Liver (tissue), 8 donors: ENCODE measurements at regions not wholly inside any gene's neighbourhood (a gene's known extent, or its start where the extent isn't known, plus 50 kb on each side); places are given as distances from the start of the nearest gene placed in this dataset.

Source experiments
- DNase-seq: peaks from one replicate; pipeline ENCODE4 v3.0.0-alpha.2; 2017; ENCODE audit warnings: low spot score
- H3K27ac ChIP-seq, 2 donors: one replicate each; pipeline ENCODE4 v1.7.0; 2013; ENCODE audit warnings: inconsistent platforms in 2 of 2, low read length in 2 of 2, control low read depth in 1 of 2, low read depth in 1 of 2, mild to moderate bottlenecking in 1 of 2
- H3K27me3 ChIP-seq, 4 donors: one replicate each; pipeline versions ENCODE4 v1.6.1 to v1.7.0; 2013; ENCODE audit warnings: low read length in 3 of 4, inconsistent platforms in 1 of 4, mild to moderate bottlenecking in 1 of 4, moderate library complexity in 1 of 4; ENCODE audit not compliant: control insufficient read depth in 4 of 4, insufficient read depth in 4 of 4
- H3K36me3 ChIP-seq, 4 donors: one replicate each; pipeline versions ENCODE4 v1.6.1 to v1.7.0; 2013; ENCODE audit warnings: low read length in 3 of 4, mild to moderate bottlenecking in 3 of 4, low read depth in 1 of 4, moderate library complexity in 1 of 4; ENCODE audit not compliant: control insufficient read depth in 4 of 4, insufficient read depth in 3 of 4
- H3K4me1 ChIP-seq, 4 donors: one replicate each; pipeline versions ENCODE4 v1.6.1 to v1.7.0; 2013; ENCODE audit warnings: low read length in 3 of 4, mild to moderate bottlenecking in 3 of 4, moderate library complexity in 1 of 4; ENCODE audit not compliant: control insufficient read depth in 4 of 4, insufficient read depth in 4 of 4
- H3K4me3 ChIP-seq, 3 donors: one replicate each; pipeline versions ENCODE4 v1.6.1 to v1.7.0; 2013; ENCODE audit warnings: low read length in 3 of 3, control low read depth in 1 of 3, low read depth in 1 of 3, mild to moderate bottlenecking in 1 of 3
- H3K9ac ChIP-seq, 2 donors: one replicate each; pipeline ENCODE4 v1.7.0; 2013; ENCODE audit warnings: low read length in 2 of 2, mild to moderate bottlenecking in 2 of 2, moderate library complexity in 2 of 2, control low read depth in 1 of 2, low read depth in 1 of 2
- H3K9me3 ChIP-seq, 4 donors: one replicate each; pipeline versions ENCODE4 v1.6.1 to v1.7.0; 2013; ENCODE audit warnings: low read length in 3 of 4; ENCODE audit not compliant: control insufficient read depth in 4 of 4
- EGR1 ChIP-seq, 2 donors: IDR thresholded peaks; 2 replicates each; pipeline ENCODE4 v1.6.1; 2016 to 2018; ENCODE audit warnings: antibody characterized with exemption in 2 of 2, low read depth in 2 of 2
- FOXA1 ChIP-seq: IDR thresholded peaks from 2 replicates; pipeline ENCODE4 v1.6.1; 2016; ENCODE audit warnings: antibody characterized with exemption
- FOXA2 ChIP-seq: IDR thresholded peaks from 2 replicates; pipeline ENCODE4 v1.6.1; 2016; ENCODE audit warnings: antibody characterized with exemption
- GABPA ChIP-seq, 2 donors: IDR thresholded peaks in 1 of 2; conservative IDR thresholded peaks in 1 of 2; 2 replicates each; pipeline ENCODE4 v1.6.1; 2016; ENCODE audit warnings: antibody characterized with exemption in 2 of 2, mild to moderate bottlenecking in 1 of 2, moderate library complexity in 1 of 2
- HNF4A ChIP-seq, 2 donors: conservative IDR thresholded peaks; 2 replicates each; pipeline ENCODE4 v1.6.1; 2016; ENCODE audit warnings: antibody characterized with exemption in 2 of 2, mild to moderate bottlenecking in 2 of 2
- HNF4G ChIP-seq: IDR thresholded peaks from 2 replicates; pipeline ENCODE4 v1.6.1; 2016; ENCODE audit warnings: antibody characterized with exemption
- JUND ChIP-seq, 2 donors: IDR thresholded peaks; 2 replicates each; pipeline ENCODE4 v1.6.1; 2016; ENCODE audit warnings: antibody characterized with exemption in 2 of 2
- NR2F2 ChIP-seq: IDR thresholded peaks from 2 replicates; pipeline ENCODE4 v1.6.1; 2016; ENCODE audit warnings: antibody characterized with exemption
- RAD21 ChIP-seq, 2 donors: IDR thresholded peaks; 2 replicates each; pipeline ENCODE4 v1.6.1; 2016; ENCODE audit warnings: antibody characterized with exemption in 2 of 2, mild to moderate bottlenecking in 2 of 2
- RXRA ChIP-seq, 2 donors: IDR thresholded peaks; 2 replicates each; pipeline ENCODE4 v1.6.1; 2017 to 2018; ENCODE audit warnings: antibody characterized with exemption in 2 of 2, mild to moderate bottlenecking in 1 of 2
- SP1 ChIP-seq: IDR thresholded peaks from 2 replicates; pipeline ENCODE4 v1.6.1; 2018; ENCODE audit warnings: antibody characterized with exemption, mild to moderate bottlenecking
- TAF1 ChIP-seq: conservative IDR thresholded peaks from 2 replicates; pipeline ENCODE4 v1.6.1; 2016; ENCODE audit warnings: antibody characterized with exemption, mild to moderate bottlenecking
- YY1 ChIP-seq: IDR thresholded peaks from 2 replicates; pipeline ENCODE4 v1.6.1; 2016; ENCODE audit warnings: antibody characterized with exemption, mild to moderate bottlenecking
- WGBS: extraction: QIAGEN DNeasy Blood & Tissue Kit; methylation state at CpG from one replicate; pipeline ENCODE4 v1.1.7; 2013; 5-methylcytosine and 5-hydroxymethylcytosine counted together
- TF ChIP-seq, protein P1 (sequence below): fragments of 150-350 bp; IDR thresholded peaks from 2 replicates; pipeline ENCODE4 v1.5.1; 2017; ENCODE audit warnings: improper control_type of control experiment, low read depth, low read length; ENCODE audit not compliant: missing input control
- TF ChIP-seq, protein P2 (sequence below): IDR thresholded peaks from 2 replicates; pipeline ENCODE4 v1.6.1; 2016; ENCODE audit warnings: antibody characterized with exemption
- TF ChIP-seq, protein P3 (sequence below): IDR thresholded peaks from 2 replicates; pipeline ENCODE4 v1.6.1; 2016; ENCODE audit warnings: antibody characterized with exemption
- TF ChIP-seq, protein P4 (sequence below): IDR thresholded peaks from 2 replicates; pipeline ENCODE4 v1.6.1; 2016; ENCODE audit warnings: antibody characterized with exemption, mild to moderate bottlenecking
- TF ChIP-seq, protein P5 (sequence below): IDR thresholded peaks from 2 replicates; pipeline ENCODE4 v1.6.1; 2016; ENCODE audit warnings: antibody characterized with exemption
- donor health status: healthy.
- donor health status: healthy.
- donor health status: healthy.
- donor health status: healthy.
- donor health status: healthy.

DNA sequence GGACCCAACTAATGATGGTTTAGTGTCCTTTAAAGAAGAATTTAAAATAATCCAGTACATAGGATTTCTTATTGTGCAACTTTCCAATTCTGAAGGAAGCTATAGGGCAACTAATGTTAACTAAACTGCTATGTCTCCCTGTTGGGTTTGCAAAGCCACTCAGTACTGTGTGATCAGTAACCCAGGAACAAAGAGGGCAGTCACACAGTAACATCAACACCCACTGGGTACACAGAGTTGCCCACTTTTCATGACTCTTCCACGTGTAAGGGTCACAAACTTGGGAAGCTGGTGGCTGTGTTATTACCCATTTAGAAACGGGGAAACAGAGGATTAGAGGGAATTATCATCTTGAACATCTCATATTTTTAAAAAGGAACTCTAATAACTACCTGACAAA is 555.0 kb upstream of the DIPK2B start:
- 86% methylated on average over 2 of the region's 2 CpGs for WGBS
- peaks cover 0 to 1% (median 0%) of the 10 kb centered on the region in 4 donors for H3K4me1 ChIP-seq
- no peaks in the 10 kb centered on the region for H3K9me3 ChIP-seq

More for the DNA sequence above, 555.0 kb upstream of the DIPK2B start:
- H3K36me3 ChIP-seq = no peaks in the 10 kb centered on the region
- no peak for DNase-seq
- TF ChIP-seq GABPA (IDR thresholded peaks at IDR 0.05 in 1 of 2, conservative IDR thresholded peaks at IDR 0.05 in 1 of 2) (no peak), FOXA1 (no peak), JUND (IDR thresholded peaks at IDR 0.05) (no peak), TAF1 (no peak), EGR1 (IDR thresholded peaks at IDR 0.05; ENCODE audit: low read depth in 2 of 2) (no peak), RXRA (IDR thresholded peaks at IDR 0.05) (no peak), YY1 (no peak), HNF4A (conservative IDR thresholded peaks at IDR 0.05) (no peak), RAD21 (IDR thresholded peaks at IDR 0.05) (no peak), SP1 (no peak), HNF4G (no peak), FOXA2 (no peak), NR2F2 (no peak)
- TF ChIP-seq, protein P1, sequence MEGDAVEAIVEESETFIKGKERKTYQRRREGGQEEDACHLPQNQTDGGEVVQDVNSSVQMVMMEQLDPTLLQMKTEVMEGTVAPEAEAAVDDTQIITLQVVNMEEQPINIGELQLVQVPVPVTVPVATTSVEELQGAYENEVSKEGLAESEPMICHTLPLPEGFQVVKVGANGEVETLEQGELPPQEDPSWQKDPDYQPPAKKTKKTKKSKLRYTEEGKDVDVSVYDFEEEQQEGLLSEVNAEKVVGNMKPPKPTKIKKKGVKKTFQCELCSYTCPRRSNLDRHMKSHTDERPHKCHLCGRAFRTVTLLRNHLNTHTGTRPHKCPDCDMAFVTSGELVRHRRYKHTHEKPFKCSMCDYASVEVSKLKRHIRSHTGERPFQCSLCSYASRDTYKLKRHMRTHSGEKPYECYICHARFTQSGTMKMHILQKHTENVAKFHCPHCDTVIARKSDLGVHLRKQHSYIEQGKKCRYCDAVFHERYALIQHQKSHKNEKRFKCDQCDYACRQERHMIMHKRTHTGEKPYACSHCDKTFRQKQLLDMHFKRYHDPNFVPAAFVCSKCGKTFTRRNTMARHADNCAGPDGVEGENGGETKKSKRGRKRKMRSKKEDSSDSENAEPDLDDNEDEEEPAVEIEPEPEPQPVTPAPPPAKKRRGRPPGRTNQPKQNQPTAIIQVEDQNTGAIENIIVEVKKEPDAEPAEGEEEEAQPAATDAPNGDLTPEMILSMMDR = no peak
- TF ChIP-seq, protein P2, sequence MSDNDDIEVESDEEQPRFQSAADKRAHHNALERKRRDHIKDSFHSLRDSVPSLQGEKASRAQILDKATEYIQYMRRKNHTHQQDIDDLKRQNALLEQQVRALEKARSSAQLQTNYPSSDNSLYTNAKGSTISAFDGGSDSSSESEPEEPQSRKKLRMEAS = no peak
- TF ChIP-seq, protein P3, sequence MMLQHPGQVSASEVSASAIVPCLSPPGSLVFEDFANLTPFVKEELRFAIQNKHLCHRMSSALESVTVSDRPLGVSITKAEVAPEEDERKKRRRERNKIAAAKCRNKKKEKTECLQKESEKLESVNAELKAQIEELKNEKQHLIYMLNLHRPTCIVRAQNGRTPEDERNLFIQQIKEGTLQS = no peak
- TF ChIP-seq, protein P4, sequence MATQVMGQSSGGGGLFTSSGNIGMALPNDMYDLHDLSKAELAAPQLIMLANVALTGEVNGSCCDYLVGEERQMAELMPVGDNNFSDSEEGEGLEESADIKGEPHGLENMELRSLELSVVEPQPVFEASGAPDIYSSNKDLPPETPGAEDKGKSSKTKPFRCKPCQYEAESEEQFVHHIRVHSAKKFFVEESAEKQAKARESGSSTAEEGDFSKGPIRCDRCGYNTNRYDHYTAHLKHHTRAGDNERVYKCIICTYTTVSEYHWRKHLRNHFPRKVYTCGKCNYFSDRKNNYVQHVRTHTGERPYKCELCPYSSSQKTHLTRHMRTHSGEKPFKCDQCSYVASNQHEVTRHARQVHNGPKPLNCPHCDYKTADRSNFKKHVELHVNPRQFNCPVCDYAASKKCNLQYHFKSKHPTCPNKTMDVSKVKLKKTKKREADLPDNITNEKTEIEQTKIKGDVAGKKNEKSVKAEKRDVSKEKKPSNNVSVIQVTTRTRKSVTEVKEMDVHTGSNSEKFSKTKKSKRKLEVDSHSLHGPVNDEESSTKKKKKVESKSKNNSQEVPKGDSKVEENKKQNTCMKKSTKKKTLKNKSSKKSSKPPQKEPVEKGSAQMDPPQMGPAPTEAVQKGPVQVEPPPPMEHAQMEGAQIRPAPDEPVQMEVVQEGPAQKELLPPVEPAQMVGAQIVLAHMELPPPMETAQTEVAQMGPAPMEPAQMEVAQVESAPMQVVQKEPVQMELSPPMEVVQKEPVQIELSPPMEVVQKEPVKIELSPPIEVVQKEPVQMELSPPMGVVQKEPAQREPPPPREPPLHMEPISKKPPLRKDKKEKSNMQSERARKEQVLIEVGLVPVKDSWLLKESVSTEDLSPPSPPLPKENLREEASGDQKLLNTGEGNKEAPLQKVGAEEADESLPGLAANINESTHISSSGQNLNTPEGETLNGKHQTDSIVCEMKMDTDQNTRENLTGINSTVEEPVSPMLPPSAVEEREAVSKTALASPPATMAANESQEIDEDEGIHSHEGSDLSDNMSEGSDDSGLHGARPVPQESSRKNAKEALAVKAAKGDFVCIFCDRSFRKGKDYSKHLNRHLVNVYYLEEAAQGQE = no peak
- TF ChIP-seq, protein P5, sequence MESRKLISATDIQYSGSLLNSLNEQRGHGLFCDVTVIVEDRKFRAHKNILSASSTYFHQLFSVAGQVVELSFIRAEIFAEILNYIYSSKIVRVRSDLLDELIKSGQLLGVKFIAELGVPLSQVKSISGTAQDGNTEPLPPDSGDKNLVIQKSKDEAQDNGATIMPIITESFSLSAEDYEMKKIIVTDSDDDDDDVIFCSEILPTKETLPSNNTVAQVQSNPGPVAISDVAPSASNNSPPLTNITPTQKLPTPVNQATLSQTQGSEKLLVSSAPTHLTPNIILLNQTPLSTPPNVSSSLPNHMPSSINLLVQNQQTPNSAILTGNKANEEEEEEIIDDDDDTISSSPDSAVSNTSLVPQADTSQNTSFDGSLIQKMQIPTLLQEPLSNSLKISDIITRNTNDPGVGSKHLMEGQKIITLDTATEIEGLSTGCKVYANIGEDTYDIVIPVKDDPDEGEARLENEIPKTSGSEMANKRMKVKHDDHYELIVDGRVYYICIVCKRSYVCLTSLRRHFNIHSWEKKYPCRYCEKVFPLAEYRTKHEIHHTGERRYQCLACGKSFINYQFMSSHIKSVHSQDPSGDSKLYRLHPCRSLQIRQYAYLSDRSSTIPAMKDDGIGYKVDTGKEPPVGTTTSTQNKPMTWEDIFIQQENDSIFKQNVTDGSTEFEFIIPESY = no peak
- H3K27me3 ChIP-seq = peaks cover 0 to 4% (median 0%) of the 10 kb centered on the region in 4 donors
- no peak overlapping the region for H3K9ac ChIP-seq
- no peak overlapping the region for H3K4me3 ChIP-seq
- H3K27ac ChIP-seq = no peak overlapping the region
